Neural crest cell (in vitro differentiated cells): ENCODE measurements at regions not wholly inside any gene's neighbourhood (a gene's known extent, or its start where the extent isn't known, plus 50 kb on each side); places are given as distances from the start of the nearest gene placed in this dataset.

Source experiments
- DNase-seq: peaks from one replicate; pipeline ENCODE4 v3.0.0; 2021; ENCODE audit warnings: low read depth, mixed read lengths, low spot score
- H3K27ac Mint-ChIP-seq: one replicate; pipeline ENCODE4 v1.8.0; 2021; ENCODE audit warnings: mild to moderate bottlenecking, mixed read lengths; ENCODE audit not compliant: unreplicated experiment
- H3K27me3 Mint-ChIP-seq: 2 replicates; pipeline ENCODE4 v1.8.0; 2021; ENCODE audit warnings: low read depth, mild to moderate bottlenecking, mixed read lengths
- H3K36me3 Mint-ChIP-seq: 2 replicates; pipeline ENCODE4 v1.8.0; 2021; ENCODE audit warnings: low read depth, mild to moderate bottlenecking, mixed read lengths
- H3K4me1 Mint-ChIP-seq: 2 replicates; pipeline ENCODE4 v1.8.0; 2021; ENCODE audit warnings: mixed read lengths
- H3K4me3 Mint-ChIP-seq: one replicate; pipeline ENCODE4 v1.8.0; 2021; ENCODE audit warnings: mild to moderate bottlenecking, mixed read lengths
- H3K9me3 Mint-ChIP-seq: 2 replicates; pipeline ENCODE4 v1.8.0; 2021; ENCODE audit warnings: mixed read lengths
- CTCF ChIP-seq: fragments of 200-600 bp; sonication (generic); conservative IDR thresholded peaks from 2 replicates; pipeline ENCODE4 v1.5.0; 2021; ENCODE audit warnings: antibody characterized with exemption, mild to moderate bottlenecking

GRCh38 chr14:22699801-22700564, 55.8 kb upstream of the OR6J1 start:
- peaks cover 4% of the 10 kb centered on the region for H3K36me3 Mint-ChIP-seq
- H3K27ac Mint-ChIP-seq: peak overlapping the region; percentile 74
- TF ChIP-seq CTCF: no peak
- H3K4me1 Mint-ChIP-seq: peaks cover 11% of the 10 kb centered on the region
- no peak overlapping the region for H3K4me3 Mint-ChIP-seq
- DNase-seq: no peak
- H3K27me3 Mint-ChIP-seq: no peaks in the 10 kb centered on the region
- H3K9me3 Mint-ChIP-seq: peaks cover 6% of the 10 kb centered on the region

GRCh38 chr14:22713631-22713950, 52.9 kb upstream of the OXA1L start:
- peaks cover 43% of the 10 kb centered on the region for H3K27me3 Mint-ChIP-seq
- no peak for DNase-seq
- peaks cover 11% of the 10 kb centered on the region for H3K4me1 Mint-ChIP-seq
- H3K4me3 Mint-ChIP-seq: peak overlapping the region; percentile 81
- H3K36me3 Mint-ChIP-seq: no peaks in the 10 kb centered on the region
- H3K9me3 Mint-ChIP-seq: no peaks in the 10 kb centered on the region
- no peak overlapping the region for H3K27ac Mint-ChIP-seq
- TF ChIP-seq CTCF: no peak

- H3K27me3 Mint-ChIP-seq: peaks cover 35% of the 10 kb centered on the region
- DNase-seq: no peak
- H3K9me3 Mint-ChIP-seq: no peaks in the 10 kb centered on the region
- peaks cover 11% of the 10 kb centered on the region for H3K4me1 Mint-ChIP-seq
- H3K27ac Mint-ChIP-seq: no peak overlapping the region
- H3K4me3 Mint-ChIP-seq: no peak overlapping the region
- no peaks in the 10 kb centered on the region for H3K36me3 Mint-ChIP-seq
- TF ChIP-seq CTCF: no peak
Observed at GRCh38 chr14:22715186-22715812, 51.2 kb upstream of the OXA1L start.

GRCh38 chr14:22715890-22716289, 50.6 kb upstream of the OXA1L start:
- Mint-ChIP-seq H3K4me1 (peaks cover 11% of the 10 kb centered on the region), H3K9me3 (no peaks in the 10 kb centered on the region), H3K36me3 (no peaks in the 10 kb centered on the region), H3K27ac (no peak overlapping the region), H3K27me3 (peaks cover 29% of the 10 kb centered on the region), H3K4me3 (no peak overlapping the region)
- TF ChIP-seq CTCF: no peak
- no peak for DNase-seq
